Activated CD4-positive, alpha-beta T cell treated with anti-CD3 and anti-CD28 coated beads for 48 hours (primary cell): ENCODE measurements at regions not wholly inside any gene's neighbourhood (a gene's known extent, or its start where the extent isn't known, plus 50 kb on each side); places are given as distances from the start of the nearest gene placed in this dataset.
A peak's percentile ranks its signal among the peaks of the same experiment; 100 is the strongest.

Experiments used
- DNase-seq: peaks from one replicate; pipeline ENCODE4 v3.0.0-alpha.2; 2020

- DNase-seq: no peak
Observed at GRCh38 chr1:239896980-239897379, 194.7 kb upstream of the FMN2 start.

GRCh38 chr1:239897458-239897857, 194.2 kb upstream of the FMN2 start:
- DNase-seq: no peak

GRCh38 chr1:239898062-239898730, 193.5 kb upstream of the FMN2 start:
- DNase-seq: peak; percentile 82

GRCh38 chr1:239899747-239900146, 191.9 kb upstream of the FMN2 start:
- no peak for DNase-seq

DNA sequence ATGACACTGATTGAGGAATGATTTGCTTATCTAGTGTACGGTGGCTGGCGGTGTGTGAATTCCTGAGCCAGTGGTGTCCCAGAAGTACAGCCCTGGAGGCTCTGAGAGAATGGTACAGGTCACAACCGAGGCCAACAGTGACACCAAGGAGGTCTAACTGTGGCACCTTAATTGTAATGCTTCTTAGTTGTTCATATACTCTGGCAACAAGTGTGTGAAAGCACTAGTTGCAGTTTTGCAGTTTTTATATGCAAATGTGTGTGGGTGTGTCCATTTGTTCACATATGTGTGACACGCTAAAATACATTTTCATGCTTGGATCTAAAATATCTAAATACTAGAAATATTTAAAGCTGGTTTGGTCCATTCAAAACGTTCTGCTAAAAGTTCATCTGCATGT, 185.3 kb upstream of the FMN2 start:
- DNase-seq: no peak

- no peak for DNase-seq
Observed at GRCh38 chr1:239909898-239910297, 181.8 kb upstream of the FMN2 start.

DNA sequence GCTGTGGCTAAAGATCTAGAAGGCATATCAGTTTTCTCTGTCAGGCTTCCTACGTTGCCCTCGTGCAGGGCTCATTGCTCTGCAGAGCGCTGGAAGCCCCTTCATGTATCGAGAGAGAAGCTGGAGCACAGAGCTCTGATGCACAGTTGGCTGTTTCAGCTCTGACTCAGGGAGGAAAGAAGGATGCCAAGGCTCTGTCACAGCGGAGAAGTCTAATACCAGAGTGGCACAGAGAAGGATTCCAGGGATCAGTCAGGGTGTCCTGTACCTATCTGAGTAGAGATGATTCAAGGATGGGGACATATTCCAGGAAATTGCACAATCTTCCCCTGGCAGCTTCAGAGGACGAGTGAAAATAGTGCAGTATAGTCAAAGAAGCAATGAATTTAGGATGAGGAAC, 179.2 kb upstream of the FMN2 start:
- no peak for DNase-seq

DNA sequence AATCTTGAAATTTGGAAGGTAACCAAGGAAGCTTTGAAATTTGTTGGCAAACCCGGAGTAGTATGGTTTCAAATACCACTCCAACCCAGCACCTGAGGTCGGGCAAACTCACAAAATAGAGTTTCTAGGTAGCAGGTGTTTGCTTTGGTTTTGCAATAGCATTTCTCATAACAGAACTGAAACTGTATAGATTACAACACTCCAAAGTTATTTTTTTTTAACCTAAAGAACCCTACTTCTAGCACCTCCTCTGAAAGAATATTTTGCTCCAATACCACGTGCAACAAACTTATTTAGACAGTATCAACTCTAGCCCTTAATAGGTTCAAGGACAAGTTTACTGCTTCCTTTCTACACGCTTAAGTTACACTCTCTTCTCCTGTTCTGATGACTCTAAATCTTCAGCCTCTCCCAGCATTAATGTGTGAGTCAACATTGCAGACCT, 178.5 kb upstream of the FMN2 start:
- no peak for DNase-seq

DNA sequence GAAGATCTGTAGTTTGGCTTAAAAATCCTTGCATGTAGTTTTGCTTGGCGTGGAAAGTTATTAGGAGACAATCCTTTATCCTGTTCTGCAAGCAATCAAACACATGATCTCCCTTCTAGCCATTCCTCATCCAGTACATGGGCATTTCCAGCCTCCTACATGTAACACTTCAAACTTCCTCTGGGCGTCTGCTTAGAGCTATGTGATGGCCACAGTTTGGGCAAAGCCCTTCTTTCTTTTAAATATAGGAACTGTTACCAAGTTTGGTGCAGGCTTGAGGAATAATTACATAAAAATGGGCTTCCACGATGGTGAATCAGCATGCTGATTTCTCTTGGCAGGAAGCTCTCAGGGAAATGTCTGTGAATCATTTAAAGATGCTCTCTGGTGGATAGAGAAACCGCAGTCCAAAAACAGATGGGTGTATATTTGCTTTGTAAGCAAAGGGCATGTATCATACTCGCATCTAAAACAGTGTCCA, 176.9 kb upstream of the FMN2 start:
- no peak for DNase-seq

DNA sequence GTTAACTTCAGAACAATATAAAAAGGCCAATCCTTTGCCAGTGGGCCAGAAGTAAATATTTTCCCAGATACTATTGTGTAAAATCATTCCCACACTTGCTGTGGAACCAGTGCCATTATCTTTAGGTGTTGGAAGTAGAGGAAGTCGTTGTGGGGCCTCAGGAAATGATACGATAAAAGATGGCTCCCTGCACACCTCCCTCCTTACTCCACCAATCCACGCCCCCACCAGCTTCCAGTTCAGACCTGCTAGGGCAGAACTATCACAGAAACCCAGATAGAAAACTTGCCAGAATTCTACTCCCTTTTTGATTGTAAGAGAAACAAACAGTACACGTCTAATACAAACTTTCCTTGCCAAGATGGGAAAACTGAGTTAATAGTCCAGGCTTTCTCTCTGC, 173.0 kb upstream of the FMN2 start:
- no peak for DNase-seq

GRCh38 chr1:239920214-239920613, 171.5 kb upstream of the FMN2 start:
- DNase-seq: no peak

- no peak for DNase-seq
Observed at GRCh38 chr1:239922778-239923522, 168.7 kb upstream of the FMN2 start.

DNA sequence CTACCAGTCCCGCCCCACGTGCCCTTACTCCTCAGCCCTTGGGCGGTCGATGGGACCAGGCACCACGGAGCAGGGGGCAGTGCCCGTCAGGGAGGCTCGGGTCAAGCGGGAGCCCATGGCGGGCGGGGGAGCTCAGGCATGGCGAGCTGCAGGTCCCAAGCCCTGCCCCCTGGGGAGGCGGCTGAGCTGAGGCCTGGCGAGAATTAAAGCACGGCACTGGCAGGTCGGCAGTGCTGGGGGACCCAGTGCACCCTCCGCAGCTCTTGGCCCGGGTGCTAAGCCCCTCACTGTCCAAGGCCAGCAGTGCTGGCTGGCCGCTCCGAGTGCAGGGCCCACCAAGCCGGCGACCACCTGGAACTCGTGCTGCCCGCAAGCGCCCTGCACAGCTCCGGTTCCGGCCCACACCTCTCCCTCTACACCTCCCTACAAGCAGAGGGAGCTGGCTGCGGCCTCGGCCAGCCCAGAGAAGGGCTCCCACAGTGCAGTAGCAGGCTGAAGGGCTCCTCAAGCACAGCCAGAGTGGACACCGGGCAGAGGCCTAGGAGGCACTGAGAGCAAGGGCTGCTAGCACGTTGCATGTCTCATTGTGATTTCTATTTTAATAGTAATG, 166.8 kb upstream of the FMN2 start:
- no peak for DNase-seq

DNA sequence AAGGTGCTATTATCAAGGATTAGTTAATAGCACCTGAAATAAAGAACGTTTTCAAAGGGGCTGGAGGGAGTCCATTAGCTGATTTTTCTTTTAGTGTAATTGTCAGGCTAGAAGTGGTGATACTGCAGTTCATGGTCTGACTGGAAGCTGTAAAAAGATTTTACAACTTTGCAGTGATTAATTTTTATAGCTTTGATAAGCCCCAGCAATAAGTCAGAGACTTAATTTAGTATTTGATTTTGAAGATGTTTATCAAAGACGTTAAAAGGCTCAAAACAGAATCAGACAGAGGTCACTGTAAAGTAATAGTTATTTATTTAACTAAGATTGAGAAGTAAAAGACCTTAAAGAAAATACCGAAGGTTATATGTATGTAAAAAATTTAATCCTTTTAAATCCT, 165.5 kb upstream of the FMN2 start:
- DNase-seq: no peak

- DNase-seq: no peak
Observed at GRCh38 chr1:239929317-239929716, 162.4 kb upstream of the FMN2 start.

- DNase-seq: no peak
Observed at GRCh38 chr1:239930686-239931262, 160.9 kb upstream of the FMN2 start.

- no peak for DNase-seq
Observed at GRCh38 chr1:239931341-239931740, 160.3 kb upstream of the FMN2 start.

GRCh38 chr1:239939602-239940001, 152.1 kb upstream of the FMN2 start:
- DNase-seq: no peak

DNA sequence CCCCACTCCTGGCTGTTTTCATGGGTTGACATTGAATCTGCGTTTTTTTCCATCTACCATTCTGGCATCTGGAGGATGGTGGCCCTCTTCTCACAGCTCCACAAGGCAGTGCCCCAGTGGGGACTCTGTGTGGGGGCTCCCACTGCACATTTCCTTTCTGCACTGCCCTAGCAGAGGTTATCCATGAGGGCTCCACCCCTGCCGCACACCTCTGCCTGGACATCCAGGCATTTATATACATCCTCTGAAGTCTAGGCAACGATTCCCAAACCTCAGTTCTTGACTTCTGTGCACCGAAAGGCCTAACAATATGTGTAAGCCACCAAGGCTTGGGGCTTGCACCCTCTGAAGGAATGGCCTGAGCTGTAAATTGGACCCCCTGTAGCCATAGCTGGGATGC, 147.9 kb upstream of the FMN2 start:
- no peak for DNase-seq

GRCh38 chr1:239944666-239945065, 147.0 kb upstream of the FMN2 start:
- no peak for DNase-seq

- no peak for DNase-seq
Observed at GRCh38 chr1:239947801-239948200, 143.9 kb upstream of the FMN2 start.

DNA sequence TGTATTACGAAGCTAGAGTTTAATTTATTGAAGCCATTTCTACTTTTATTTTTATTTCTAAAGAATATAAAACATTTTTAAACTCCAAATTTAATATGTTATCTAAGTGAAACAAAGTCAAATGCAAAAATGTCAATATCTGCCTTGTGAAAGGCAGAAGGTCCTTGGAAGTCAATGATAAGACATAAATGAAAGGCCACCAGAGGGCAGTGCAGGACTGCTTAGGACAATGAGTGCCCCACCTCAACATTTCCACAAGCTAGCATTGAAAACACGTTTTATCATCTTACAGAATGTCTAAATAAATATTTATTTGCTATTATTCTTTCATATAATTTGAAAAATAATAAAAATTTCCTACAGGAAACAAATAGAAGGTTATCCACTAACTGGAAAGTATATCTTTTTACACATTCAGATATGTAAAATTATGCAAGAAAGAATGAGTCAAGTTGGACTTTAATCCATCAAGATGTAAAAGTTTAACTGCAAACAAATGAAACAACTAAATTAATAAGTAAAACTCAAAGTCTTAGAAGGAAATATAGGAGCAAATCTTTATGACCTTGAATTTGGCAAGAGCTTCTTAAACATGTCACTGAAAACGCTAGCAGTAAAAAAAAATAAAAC, 140.1 kb upstream of the FMN2 start:
- peak; percentile 71 for DNase-seq
